ENCODE measurements at regions not wholly inside any gene's neighbourhood (a gene's known extent, or its start where the extent isn't known, plus 50 kb on each side); places are given as distances from the start of the nearest gene placed in this dataset.

DNA sequence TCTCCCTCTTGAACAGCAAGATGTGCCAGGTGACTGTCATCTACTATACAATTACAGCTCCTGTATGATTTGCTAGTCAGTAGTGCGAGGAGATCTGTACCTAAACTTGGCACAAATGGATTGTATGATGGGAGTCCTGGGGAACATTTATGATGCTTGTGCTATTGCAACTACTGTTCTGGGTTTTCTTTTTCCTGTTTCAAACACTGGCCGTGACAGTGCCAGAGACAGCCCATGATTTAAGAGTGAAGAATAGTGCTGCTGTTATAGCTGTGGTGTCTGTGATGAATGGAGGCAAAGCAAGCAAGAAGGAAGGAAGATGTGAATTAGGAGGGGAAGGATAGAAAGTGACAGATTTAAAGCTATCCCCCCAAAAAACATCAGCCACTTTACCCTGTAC, 1868.9 kb downstream of the PCDH7 start:
- TF ChIP-seq POLR2A (IDR thresholded peaks at IDR 0.05; ENCODE audit: low read depth, low read length) = no peak
- FAIRE-seq (no peak), DNase-seq (ENCODE audit: insufficient read length, low spot score) (no peak)

DNA sequence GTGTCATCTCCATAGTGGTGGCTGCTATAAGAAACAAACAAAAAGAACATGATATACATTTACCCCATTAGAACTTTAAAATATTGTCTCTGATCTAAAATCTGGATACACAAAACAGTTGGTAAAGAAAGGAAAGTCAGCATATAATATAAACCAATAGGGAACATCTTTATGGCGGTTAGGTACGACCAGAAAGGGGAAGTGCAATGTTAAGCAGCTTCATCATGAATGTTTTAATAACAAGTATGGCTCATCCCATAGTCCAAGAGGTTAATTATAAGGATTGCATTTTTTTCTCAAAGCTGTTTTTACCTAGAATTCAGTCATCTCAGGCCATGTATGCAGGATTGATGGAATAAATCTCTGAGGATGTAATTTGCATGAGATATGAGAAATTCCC, 1869.7 kb downstream of the PCDH7 start:
- DNase-seq (ENCODE audit: insufficient read length, low spot score) (no peak), FAIRE-seq (no peak)
- no peak for TF ChIP-seq POLR2A (IDR thresholded peaks at IDR 0.05; ENCODE audit: low read depth, low read length)

DNA sequence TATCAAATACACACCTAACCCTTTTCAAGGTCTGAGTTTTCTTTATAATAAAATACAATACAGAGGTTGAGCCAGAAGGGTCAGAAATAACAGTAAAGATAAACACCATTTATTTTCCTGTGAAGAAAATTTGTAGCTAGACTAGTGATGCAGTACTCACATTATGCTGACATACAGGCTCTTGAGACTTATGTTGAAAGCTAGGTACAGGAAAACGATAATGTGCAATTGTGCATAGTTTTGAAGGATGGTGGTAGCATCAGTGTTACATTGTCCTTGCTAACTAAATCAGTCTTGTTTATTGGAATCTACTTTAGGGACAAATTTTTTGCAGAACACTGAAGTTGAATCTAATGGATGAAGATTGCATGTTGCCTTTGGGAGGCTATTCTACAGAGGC, 1877.2 kb downstream of the PCDH7 start:
- TF ChIP-seq POLR2A (IDR thresholded peaks at IDR 0.05; ENCODE audit: low read depth, low read length) = no peak
- no peak for DNase-seq (ENCODE audit: insufficient read length, low spot score)
- no peak for FAIRE-seq

DNA sequence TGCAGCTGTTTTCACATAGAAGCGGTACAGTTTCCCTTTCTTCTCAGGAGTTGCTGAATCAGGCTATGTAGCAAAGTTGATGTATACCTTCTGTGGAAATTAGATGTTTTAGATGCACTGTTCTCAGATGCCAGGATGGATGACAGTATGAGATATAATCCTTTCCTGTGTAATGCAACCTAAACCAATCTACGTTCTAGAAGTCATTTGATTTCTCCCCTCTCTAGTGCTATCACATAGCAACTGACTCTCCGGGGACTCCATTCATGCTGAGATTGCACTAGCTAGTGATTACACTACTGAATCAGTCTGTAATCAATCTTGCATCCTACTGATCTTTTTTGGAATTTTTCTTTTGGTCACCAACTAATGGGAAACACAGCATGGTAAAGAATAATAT, 1881.7 kb downstream of the PCDH7 start:
- FAIRE-seq = no peak
- DNase-seq (ENCODE audit: insufficient read length, low spot score) = no peak
- no peak for TF ChIP-seq POLR2A (IDR thresholded peaks at IDR 0.05; ENCODE audit: low read depth, low read length)

DNA sequence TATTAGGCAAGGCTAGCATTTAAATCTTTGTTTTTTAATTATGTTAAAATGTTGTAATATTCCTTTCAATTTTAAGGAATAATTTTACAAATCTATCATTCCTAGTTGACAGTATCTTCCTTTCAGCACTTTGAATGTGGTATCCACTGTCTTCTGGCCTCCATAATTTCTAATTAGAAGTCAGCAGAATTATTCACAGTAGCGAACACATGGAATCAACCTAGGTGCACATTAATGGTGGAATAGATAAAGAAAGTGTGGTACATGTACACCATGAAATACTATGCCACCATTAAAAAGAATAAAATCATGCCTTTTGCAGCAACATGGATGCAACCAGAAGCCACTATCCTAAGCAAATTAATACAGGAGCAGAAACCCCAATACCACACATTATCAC, 1887.8 kb downstream of the PCDH7 start:
- DNase-seq (ENCODE audit: insufficient read length, low spot score) (no peak), FAIRE-seq (no peak)
- TF ChIP-seq POLR2A (IDR thresholded peaks at IDR 0.05; ENCODE audit: low read depth, low read length) = no peak

DNA sequence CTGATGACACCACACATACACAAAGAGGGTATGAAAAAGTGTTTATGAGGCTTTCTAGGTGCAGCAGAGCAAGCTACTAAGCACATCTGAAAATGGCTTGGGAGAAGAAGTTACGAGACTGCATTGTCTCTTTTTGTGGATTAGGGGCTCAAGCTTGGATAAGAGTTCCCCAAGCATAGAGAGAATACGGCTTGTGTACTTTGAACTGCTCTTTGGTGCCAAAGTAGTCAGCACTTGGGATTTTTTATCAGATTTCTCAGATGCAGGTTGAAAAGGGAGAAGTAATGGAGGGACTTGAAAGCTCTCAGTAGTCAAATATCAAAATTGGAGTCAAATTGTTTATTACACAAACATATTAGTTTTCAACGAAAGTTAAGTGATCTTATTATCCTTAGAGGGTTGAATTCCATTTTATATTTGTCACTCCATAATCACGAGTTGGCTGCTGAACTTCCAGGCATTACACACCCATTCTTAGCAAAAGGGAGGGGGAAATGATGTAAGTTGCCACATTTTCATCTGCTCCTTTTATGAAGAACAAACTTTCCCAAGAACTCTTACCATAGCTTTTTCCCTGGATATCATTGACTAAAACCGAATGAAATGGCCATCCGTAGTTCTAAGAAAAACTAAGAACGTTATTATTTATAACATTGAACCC, 1904.9 kb downstream of the PCDH7 start:
- no peak for DNase-seq (ENCODE audit: insufficient read length, low spot score)
- FAIRE-seq = no peak
- no peak for TF ChIP-seq POLR2A (IDR thresholded peaks at IDR 0.05; ENCODE audit: low read depth, low read length)

DNA sequence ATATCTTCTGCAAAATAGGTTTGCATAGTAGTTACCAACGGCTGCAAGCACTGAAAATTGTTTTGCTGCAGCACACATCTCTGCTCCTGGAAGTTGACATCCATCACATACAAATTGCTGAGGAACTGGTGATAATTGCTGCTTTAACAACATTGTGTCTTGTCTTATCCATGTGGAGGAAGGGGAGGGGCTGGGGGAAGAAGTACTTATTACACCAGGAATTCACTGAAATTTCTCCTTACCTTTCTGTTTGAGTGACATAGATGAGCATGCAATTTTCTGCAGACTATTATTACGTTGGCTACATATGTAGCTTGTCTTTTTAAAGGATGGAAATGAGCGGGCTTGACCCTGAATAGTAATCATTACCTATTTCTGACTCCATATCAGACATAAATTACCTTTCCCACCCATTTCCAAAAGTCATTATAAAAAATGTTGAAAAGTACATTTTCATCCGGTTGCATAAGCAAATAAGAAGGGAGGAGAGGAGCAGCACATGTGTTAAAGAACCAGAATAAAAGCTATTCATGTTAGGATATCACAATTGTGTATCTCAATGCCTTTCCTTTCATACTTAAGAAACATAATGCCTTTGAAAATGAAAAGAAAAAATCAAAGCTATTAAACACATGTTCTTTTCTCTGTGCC, 1905.6 kb downstream of the PCDH7 start:
- TF ChIP-seq POLR2A (IDR thresholded peaks at IDR 0.05; ENCODE audit: low read depth, low read length) = no peak
- no peak for FAIRE-seq
- DNase-seq (ENCODE audit: insufficient read length, low spot score) = no peak

DNA sequence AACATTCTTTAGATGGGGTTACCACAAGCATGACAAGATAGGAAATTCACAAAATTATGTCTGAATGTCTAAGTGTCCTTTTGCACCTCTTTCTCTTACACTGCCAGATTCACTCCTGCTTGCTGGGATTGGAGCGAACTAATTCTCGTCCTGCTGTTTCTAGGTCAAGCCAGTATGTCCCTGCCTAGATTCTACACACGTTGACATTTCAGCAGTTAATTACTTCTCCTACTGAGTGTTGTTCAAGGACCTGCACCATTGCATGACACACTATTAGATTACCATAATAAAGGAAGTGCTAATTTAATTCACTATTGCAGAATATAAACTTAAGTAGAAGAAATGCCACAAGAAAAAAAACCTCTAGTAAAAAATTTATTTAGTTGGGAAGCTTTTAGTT, 1911.7 kb downstream of the PCDH7 start:
- no peak for TF ChIP-seq POLR2A (IDR thresholded peaks at IDR 0.05; ENCODE audit: low read depth, low read length)
- FAIRE-seq = no peak
- DNase-seq (ENCODE audit: insufficient read length, low spot score) = no peak

DNA sequence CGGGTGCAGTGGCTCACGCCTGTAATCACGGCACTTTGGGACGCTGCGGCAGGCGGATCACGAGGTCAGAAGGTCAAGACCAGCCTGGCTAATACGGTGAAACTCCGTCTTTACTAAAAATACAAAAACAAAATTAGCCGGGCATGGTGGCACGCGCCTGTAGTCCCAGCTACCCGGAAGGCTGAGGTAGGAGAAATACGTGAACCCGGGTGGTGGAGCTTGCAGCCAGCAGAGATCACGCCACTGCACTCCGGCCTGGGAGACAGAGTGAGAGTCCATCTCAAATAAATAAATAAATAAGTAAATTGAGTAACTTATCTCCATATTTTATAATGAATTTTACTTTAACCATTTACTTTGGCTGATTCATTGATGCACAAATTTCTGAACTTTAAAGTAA, 1913.3 kb downstream of the PCDH7 start:
- TF ChIP-seq POLR2A (IDR thresholded peaks at IDR 0.05; ENCODE audit: low read depth, low read length) = no peak
- DNase-seq (ENCODE audit: insufficient read length, low spot score) (no peak), FAIRE-seq (no peak)

DNA sequence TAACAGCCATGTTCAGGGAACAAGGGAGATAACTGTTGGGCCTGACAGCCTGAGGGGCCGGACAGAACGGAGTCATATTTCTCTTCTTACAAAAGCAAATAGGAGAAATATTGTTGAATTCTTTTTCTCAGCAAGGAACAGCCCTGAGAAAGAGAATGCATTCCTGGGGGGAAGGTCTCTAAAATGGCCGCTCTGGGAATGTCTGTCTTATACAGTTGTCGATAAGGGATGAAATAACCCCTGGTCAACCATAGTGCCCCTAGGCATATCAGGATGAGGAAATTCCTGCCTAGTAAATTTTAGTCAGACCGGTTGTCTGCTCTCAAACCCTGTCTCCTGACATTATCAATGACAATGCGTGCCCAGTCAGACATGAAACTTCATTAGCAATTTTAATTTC, 1925.5 kb downstream of the PCDH7 start:
- no peak for TF ChIP-seq POLR2A (IDR thresholded peaks at IDR 0.05; ENCODE audit: low read depth, low read length)
- no peak for FAIRE-seq
- DNase-seq (ENCODE audit: insufficient read length, low spot score) = no peak

DNA sequence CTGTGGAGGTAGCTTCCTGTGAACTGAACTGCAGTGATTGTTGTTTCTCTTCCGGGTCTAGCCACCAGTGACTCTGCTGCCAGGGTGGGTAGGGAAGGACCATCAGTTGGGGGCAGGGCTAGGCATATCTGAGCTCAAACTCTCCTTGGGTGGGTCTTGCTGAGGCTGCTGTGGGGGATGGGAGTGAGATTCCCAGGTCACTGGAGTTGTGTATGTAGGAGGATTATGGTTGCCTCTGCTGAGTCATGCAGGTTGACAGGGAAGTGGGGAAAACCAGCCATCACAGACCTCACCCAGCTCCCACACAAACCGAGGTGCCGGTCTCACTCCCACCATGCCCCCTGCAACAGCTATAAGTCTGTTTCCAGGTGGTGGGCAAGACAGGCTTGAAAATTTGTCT, 1937.8 kb downstream of the PCDH7 start:
- no peak for TF ChIP-seq POLR2A (IDR thresholded peaks at IDR 0.05; ENCODE audit: low read depth, low read length)
- FAIRE-seq = no peak
- no peak for DNase-seq (ENCODE audit: insufficient read length, low spot score)

DNA sequence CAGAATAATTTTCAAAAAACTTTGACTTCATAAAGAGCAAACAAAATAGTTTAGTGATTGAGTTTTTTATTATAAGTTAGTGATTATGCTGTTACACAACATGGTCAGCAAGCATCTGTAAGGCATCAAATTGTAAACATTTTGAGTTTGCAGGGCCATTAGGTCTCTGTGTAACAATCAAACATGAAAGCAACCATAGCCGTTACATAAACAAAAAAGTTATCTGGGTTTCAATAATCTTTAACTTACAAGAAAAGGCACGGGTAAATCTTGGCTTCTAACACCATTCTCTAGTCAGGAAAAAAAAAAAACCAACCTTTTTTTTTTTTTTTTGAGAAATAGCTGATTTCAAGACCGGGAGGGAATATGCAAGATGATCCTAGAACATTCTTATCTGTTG, 1941.1 kb downstream of the PCDH7 start:
- DNase-seq (ENCODE audit: insufficient read length, low spot score) = no peak
- TF ChIP-seq POLR2A (IDR thresholded peaks at IDR 0.05; ENCODE audit: low read depth, low read length) = no peak
- FAIRE-seq = no peak

DNA sequence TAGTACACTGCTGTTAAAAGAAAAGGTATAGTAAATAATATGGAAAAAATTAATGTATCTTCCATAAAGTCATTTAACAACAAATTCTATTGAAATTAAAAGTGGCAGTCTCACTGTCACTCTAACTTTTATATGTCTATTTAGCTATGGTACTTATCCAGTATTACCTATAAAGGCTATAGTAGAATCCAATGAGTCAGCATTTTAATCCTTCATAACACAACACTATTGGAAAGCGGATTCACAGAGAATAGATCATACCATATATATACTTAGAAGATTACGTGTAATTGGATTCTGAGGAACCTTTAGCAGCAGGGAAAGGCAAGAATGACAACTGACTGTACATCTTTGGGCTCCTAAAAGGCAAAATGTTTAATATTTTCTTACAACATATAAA, 1942.6 kb downstream of the PCDH7 start:
- FAIRE-seq (no peak), DNase-seq (ENCODE audit: insufficient read length, low spot score) (no peak)
- TF ChIP-seq POLR2A (IDR thresholded peaks at IDR 0.05; ENCODE audit: low read depth, low read length) = no peak

DNA sequence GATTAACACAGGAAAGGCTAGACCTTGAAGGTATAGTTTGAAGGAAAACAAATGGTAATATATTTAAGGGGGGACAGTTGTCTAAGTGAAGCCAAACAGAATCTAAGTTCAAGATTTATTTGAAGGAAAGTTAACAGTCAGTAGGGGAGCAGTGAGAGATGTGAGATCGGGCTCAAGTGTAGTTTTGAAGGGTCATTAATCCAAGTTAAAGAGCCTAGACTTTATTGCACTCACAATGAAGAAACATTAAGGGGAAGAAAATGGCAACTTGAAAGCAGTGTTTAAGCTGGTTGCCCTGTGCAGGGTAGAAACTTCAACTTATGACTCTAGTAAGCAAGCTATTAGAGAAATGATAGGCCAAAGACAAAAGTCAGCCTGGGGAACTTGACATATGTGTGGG, 1952.2 kb downstream of the PCDH7 start:
- no peak for TF ChIP-seq POLR2A (IDR thresholded peaks at IDR 0.05; ENCODE audit: low read depth, low read length)
- DNase-seq (ENCODE audit: insufficient read length, low spot score) = no peak
- no peak for FAIRE-seq

DNA sequence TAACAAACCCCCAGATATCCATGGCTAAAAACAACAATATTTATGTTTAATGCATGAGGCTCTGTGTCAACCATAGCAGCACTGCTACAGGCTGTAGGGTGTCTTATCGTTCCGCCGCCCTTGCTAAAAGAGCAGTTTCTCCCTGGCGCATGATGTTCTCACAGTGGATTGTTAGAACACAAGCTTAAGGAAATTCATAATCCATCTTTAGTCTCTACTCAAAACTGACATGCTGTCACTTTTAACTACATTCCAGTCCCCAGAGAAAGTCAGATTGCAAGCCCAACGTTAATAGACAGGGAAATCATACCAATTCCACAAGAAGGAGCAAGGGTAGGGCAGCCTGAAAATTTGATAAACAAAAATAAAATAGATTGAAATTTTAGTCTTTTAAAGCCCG, 1960.8 kb downstream of the PCDH7 start:
- DNase-seq (ENCODE audit: insufficient read length, low spot score) (no peak), FAIRE-seq (no peak)
- TF ChIP-seq POLR2A (IDR thresholded peaks at IDR 0.05; ENCODE audit: low read depth, low read length) = no peak

Measured in H54 (cell line).